ENCODE measurements at regions not wholly inside any gene's neighbourhood (a gene's known extent, or its start where the extent isn't known, plus 50 kb on each side); places are given as distances from the start of the nearest gene placed in this dataset.

- TF ChIP-seq CTCF (conservative IDR thresholded peaks at IDR 0.05; ENCODE audit: low read length) (no peak), EZH2phosphoT487 (IDR thresholded peaks at IDR 0.05; ENCODE audit: borderline replicate concordance) (no peak)
Measured at GRCh38 chr1:157380523-157380922, 171.8 kb downstream of the FCRL5 start.

All from Loucy (cell line).